Caco-2 (cell line): ENCODE measurements at regions not wholly inside any gene's neighbourhood (a gene's known extent, or its start where the extent isn't known, plus 50 kb on each side); places are given as distances from the start of the nearest gene placed in this dataset.

Experiments
- BruUV-seq: library from RNA; stranded (reverse); fragments of 400-500 nt; replicated peaks from 2 replicates; lab custom pipeline; 2021; lab: Mats Ljungman, UMichigan
- CTCF ChIA-PET: fragments of 300-600 bp; sonication (Branson Sonifier 250); formaldehyde crosslinking; loops from one replicate; lab custom pipeline; 2022; ENCODE audit warnings: antibody characterized with exemption; lab: Charles Lee
- POLR2A ChIA-PET: fragments of 300-600 bp; sonication (Branson Sonifier 250); formaldehyde crosslinking; loops from one replicate; lab custom pipeline; 2022; ENCODE audit warnings: antibody characterized with exemption; lab: Charles Lee
- DNase-seq, 2 experiments: peaks; one replicate each; pipeline versions ENCODE4 v3.0.0 to v3.0.0-alpha.2; 2020 to 2022
- H3K27me3 ChIP-seq: replicated peaks from 2 replicates; pipeline ENCODE4 v1.6.0; 2011; ENCODE audit warnings: low read length; ENCODE audit not compliant: control insufficient read depth, insufficient read depth
- H3K36me3 ChIP-seq: 2 replicates; pipeline ENCODE4 v1.5.1; 2011; ENCODE audit warnings: low read length; ENCODE audit not compliant: control insufficient read depth, insufficient read depth
- H3K4me1 ChIP-seq: fragments of 250-450 bp; sonication (Bioruptor Pico); 2 replicates; pipeline ENCODE4 v1.5.1; 2020; ENCODE audit warnings: mild to moderate bottlenecking
- H3K4me3 ChIP-seq: 2 replicates; pipeline ENCODE4 v1.5.1; 2011; ENCODE audit warnings: low read depth, mild to moderate bottlenecking, control low read depth, low read length
- H3K9me3 ChIP-seq: fragments of 250-450 bp; sonication (Bioruptor Pico); 2 replicates; pipeline ENCODE4 v1.5.1; 2020; ENCODE audit warnings: mild to moderate bottlenecking, moderate library complexity
- H3K27ac Mint-ChIP-seq: one replicate; pipeline ENCODE4 v1.8.0; 2022; ENCODE audit warnings: mixed read lengths; ENCODE audit not compliant: unreplicated experiment
- H3K27me3 Mint-ChIP-seq: one replicate; pipeline ENCODE4 v1.8.0; 2022; ENCODE audit warnings: mixed read lengths; ENCODE audit not compliant: insufficient read depth, unreplicated experiment
- H3K36me3 Mint-ChIP-seq: one replicate; pipeline ENCODE4 v1.8.0; 2022; ENCODE audit warnings: mild to moderate bottlenecking, mixed read lengths; ENCODE audit not compliant: insufficient read depth, unreplicated experiment
- H3K4me1 Mint-ChIP-seq: one replicate; pipeline ENCODE4 v1.8.0; 2022; ENCODE audit warnings: low read depth, mixed read lengths; ENCODE audit not compliant: unreplicated experiment
- H3K4me3 Mint-ChIP-seq: one replicate; pipeline ENCODE4 v1.8.0; 2022; ENCODE audit warnings: mild to moderate bottlenecking, moderate library complexity, mixed read lengths; ENCODE audit not compliant: unreplicated experiment
- H3K9me3 Mint-ChIP-seq: one replicate; pipeline ENCODE4 v1.8.0; 2022; ENCODE audit warnings: mixed read lengths; ENCODE audit not compliant: unreplicated experiment
- intact Hi-C: fragments of 100-400 bp; cut with micrococcal nuclease; formaldehyde crosslinking; loops from one replicate; pipeline ENCODE4 v1.10.0; 2022; ENCODE audit not compliant: unreplicated experiment
- TF ChIP-seq, protein P1 (sequence below), 2 experiments: fragments of 200-600 bp in 1 of 2; IDR thresholded peaks; 1 replicate in 1 of 2; 2 replicates in 1 of 2; pipeline versions ENCODE4 v1.5.1 to v1.8.0; 2011 to 2022; ENCODE audit warnings: antibody characterized with exemption in 1 of 2, control low read depth in 1 of 2, inconsistent platforms in 1 of 2, low read depth in 1 of 2, low read length in 1 of 2, mild to moderate bottlenecking in 1 of 2, moderate library complexity in 1 of 2; ENCODE audit not compliant: insufficient read depth in 1 of 2, severe bottlenecking in 1 of 2, unreplicated experiment in 1 of 2

DNA sequence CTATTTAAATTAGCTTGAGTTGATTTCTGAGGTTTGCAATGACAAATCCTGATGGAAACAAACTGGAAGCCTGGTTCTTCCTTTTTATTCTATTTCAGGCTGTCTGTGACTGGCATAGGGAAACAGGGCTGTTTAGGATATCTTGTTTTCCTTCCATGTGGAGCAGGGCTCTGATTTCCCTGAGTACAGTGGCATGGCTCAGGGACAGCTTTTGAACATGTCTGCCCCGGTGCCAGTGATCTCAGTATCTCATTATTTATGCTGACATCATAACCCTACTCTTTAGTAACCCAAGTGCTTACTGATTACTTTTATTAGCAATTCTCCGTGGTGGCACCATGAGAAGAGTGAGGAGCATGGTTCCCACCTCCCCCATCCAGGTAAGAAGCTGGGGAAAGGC is 720.3 kb downstream of the GALR1 start:
- Histone ChIP-seq H3K9me3 (no peaks in the 10 kb centered on the region), H3K4me1 (no peaks in the 10 kb centered on the region), H3K4me3 (no peak overlapping the region), H3K27me3 (no peaks in the 10 kb centered on the region), H3K36me3 (no peaks in the 10 kb centered on the region)
- intact Hi-C loops, result no loop called here
- BruUV-seq, result no TSS peak
- Mint-ChIP-seq H3K27ac (no peak overlapping the region), H3K27me3 (peaks cover 3% of the 10 kb centered on the region), H3K9me3 (peaks cover 10% of the 10 kb centered on the region), H3K36me3 (no peaks in the 10 kb centered on the region), H3K4me3 (no peak overlapping the region), H3K4me1 (no peaks in the 10 kb centered on the region)
- no peak for DNase-seq
- TF ChIP-seq, protein P1, sequence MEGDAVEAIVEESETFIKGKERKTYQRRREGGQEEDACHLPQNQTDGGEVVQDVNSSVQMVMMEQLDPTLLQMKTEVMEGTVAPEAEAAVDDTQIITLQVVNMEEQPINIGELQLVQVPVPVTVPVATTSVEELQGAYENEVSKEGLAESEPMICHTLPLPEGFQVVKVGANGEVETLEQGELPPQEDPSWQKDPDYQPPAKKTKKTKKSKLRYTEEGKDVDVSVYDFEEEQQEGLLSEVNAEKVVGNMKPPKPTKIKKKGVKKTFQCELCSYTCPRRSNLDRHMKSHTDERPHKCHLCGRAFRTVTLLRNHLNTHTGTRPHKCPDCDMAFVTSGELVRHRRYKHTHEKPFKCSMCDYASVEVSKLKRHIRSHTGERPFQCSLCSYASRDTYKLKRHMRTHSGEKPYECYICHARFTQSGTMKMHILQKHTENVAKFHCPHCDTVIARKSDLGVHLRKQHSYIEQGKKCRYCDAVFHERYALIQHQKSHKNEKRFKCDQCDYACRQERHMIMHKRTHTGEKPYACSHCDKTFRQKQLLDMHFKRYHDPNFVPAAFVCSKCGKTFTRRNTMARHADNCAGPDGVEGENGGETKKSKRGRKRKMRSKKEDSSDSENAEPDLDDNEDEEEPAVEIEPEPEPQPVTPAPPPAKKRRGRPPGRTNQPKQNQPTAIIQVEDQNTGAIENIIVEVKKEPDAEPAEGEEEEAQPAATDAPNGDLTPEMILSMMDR (IDR thresholded peaks at IDR 0.05; ENCODE audit: insufficient read depth in 1 of 2, low read depth in 1 of 2, low read length in 1 of 2, severe bottlenecking in 1 of 2, unreplicated experiment in 1 of 2), result no peak
- POLR2A ChIA-PET, result no interaction called here
- CTCF ChIA-PET, result no interaction called here

DNA sequence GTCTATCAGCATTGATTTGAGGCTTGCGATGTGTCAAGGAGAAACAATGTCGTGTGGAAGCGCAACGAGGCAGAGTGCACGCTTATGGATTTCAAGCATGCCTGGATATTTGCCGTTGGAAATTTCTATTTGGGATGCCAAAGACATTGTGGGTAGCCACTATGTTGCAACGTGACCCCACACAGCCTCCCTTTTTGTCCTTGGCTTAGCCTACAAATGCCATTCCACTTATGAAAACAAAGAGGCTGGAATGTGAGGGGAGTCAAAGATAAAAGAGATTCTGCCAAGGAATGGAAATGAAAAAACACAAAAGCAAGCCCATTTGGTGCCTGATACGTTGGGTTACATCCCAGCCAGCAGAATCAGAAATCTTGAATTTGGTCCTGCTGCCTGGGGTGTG is 721.2 kb downstream of the GALR1 start:
- Histone ChIP-seq H3K4me3 (no peak overlapping the region), H3K36me3 (no peaks in the 10 kb centered on the region), H3K4me1 (no peaks in the 10 kb centered on the region), H3K9me3 (no peaks in the 10 kb centered on the region), H3K27me3 (no peaks in the 10 kb centered on the region)
- intact Hi-C loops, result no loop called here
- Mint-ChIP-seq H3K4me1 (no peaks in the 10 kb centered on the region), H3K27me3 (peaks cover 3% of the 10 kb centered on the region), H3K36me3 (no peaks in the 10 kb centered on the region), H3K9me3 (peaks cover 10% of the 10 kb centered on the region), H3K4me3 (no peak overlapping the region), H3K27ac (no peak overlapping the region)
- ChIA-PET POLR2A (no interaction called here), CTCF (no interaction called here)
- TF ChIP-seq, protein P1 (IDR thresholded peaks at IDR 0.05; ENCODE audit: insufficient read depth in 1 of 2, low read depth in 1 of 2, low read length in 1 of 2, severe bottlenecking in 1 of 2, unreplicated experiment in 1 of 2), result no peak
- DNase-seq, result no peak
- BruUV-seq, result no TSS peak

DNA sequence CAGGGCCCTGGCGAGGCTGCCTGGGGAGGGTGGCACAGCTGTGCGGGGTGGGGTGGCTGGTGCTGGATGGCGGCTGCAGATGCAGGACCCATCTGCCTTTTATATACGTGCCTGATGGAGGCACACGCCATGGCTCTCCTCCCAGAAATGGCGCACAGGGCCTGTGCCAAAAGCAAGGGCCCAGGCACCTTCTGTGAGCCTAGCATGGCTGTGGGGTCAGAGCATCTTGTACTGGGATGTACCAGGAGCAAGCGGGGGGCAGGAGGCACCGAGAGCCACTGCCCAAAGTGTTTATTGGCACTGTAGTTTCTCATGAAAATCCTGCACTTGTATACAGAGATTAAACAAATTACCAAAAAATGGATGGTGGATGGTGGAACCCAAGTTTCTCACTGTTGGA is 724.1 kb downstream of the GALR1 start:
- H3K4me1 Mint-ChIP-seq, result no peaks in the 10 kb centered on the region
- H3K9me3 Mint-ChIP-seq, result peaks cover 10% of the 10 kb centered on the region
- CTCF ChIA-PET, result no interaction called here
- Histone ChIP-seq H3K9me3 (no peaks in the 10 kb centered on the region), H3K27me3 (no peaks in the 10 kb centered on the region), H3K4me3 (no peak overlapping the region), H3K36me3 (no peaks in the 10 kb centered on the region), H3K4me1 (no peaks in the 10 kb centered on the region)
- peaks cover 5% of the 10 kb centered on the region for H3K27me3 Mint-ChIP-seq
- intact Hi-C loops, result no loop called here
- BruUV-seq, result no TSS peak
- no peaks in the 10 kb centered on the region for H3K36me3 Mint-ChIP-seq
- no peak for DNase-seq
- no peak overlapping the region for H3K27ac Mint-ChIP-seq
- no peak overlapping the region for H3K4me3 Mint-ChIP-seq
- TF ChIP-seq, protein P1 (IDR thresholded peaks at IDR 0.05; ENCODE audit: insufficient read depth in 1 of 2, low read depth in 1 of 2, low read length in 1 of 2, severe bottlenecking in 1 of 2, unreplicated experiment in 1 of 2), result no peak
- POLR2A ChIA-PET, result no interaction called here
